Stimulated activated memory B cell treated with anti-CD40 and anti-IgM and Interleukin-4, amounts not matched to agents 10 μg/mL and 1 μg/mL and 100 μg/mL, for 72 hours (primary cell): ENCODE measurements at regions not wholly inside any gene's neighbourhood (a gene's known extent, or its start where the extent isn't known, plus 50 kb on each side); places are given as distances from the start of the nearest gene placed in this dataset.
"Not testable (repeated sequence)": the region's sequence is repeated elsewhere in the genome, so short reads cannot be mapped to it uniquely, and the experiment has no call there.

Experiments
- ATAC-seq: fragments of 150-1000 bp; cut with Tn5 transposase; 2 replicates; pipeline ENCODE4 v1.10.0; 2021
- H3K27ac Mint-ChIP-seq: one replicate; pipeline ENCODE4 v1.8.0; 2022; ENCODE audit warnings: mild to moderate bottlenecking, mixed read lengths
- H3K27me3 Mint-ChIP-seq: one replicate; pipeline ENCODE4 v1.8.0; 2022; ENCODE audit warnings: mixed read lengths
- H3K36me3 Mint-ChIP-seq: one replicate; pipeline ENCODE4 v1.8.0; 2022; ENCODE audit warnings: mixed read lengths
- H3K4me1 Mint-ChIP-seq: one replicate; pipeline ENCODE4 v1.8.0; 2022; ENCODE audit warnings: mixed read lengths
- H3K4me3 Mint-ChIP-seq: one replicate; pipeline ENCODE4 v1.8.0; 2022; ENCODE audit warnings: mild to moderate bottlenecking, moderate library complexity, mixed read lengths
- H3K9me3 Mint-ChIP-seq: one replicate; pipeline ENCODE4 v1.8.0; 2022; ENCODE audit warnings: mixed read lengths

GRCh38 chr9:104300124-104300523 is 203.9 kb upstream of the OR13F1 start:
- H3K27ac Mint-ChIP-seq, result no peak overlapping the region
- no peaks in the 10 kb centered on the region for H3K4me1 Mint-ChIP-seq
- no peaks in the 10 kb centered on the region for H3K9me3 Mint-ChIP-seq
- H3K36me3 Mint-ChIP-seq, result no peaks in the 10 kb centered on the region
- H3K4me3 Mint-ChIP-seq, result no peak overlapping the region
- ATAC-seq, result no peak
- no peaks in the 10 kb centered on the region for H3K27me3 Mint-ChIP-seq

- Mint-ChIP-seq H3K36me3 (no peaks in the 10 kb centered on the region), H3K4me3 (no peak overlapping the region), H3K27ac (no peak overlapping the region), H3K9me3 (no peaks in the 10 kb centered on the region), H3K4me1 (no peaks in the 10 kb centered on the region), H3K27me3 (no peaks in the 10 kb centered on the region)
- no peak for ATAC-seq
Measured at GRCh38 chr9:104301755-104302154, 202.3 kb upstream of the OR13F1 start.

GRCh38 chr9:104302775-104303174 is 201.3 kb upstream of the OR13F1 start:
- peaks cover 4% of the 10 kb centered on the region for H3K9me3 Mint-ChIP-seq
- no peaks in the 10 kb centered on the region for H3K4me1 Mint-ChIP-seq
- no peak overlapping the region for H3K4me3 Mint-ChIP-seq
- H3K27ac Mint-ChIP-seq, result no peak overlapping the region
- no peaks in the 10 kb centered on the region for H3K27me3 Mint-ChIP-seq
- ATAC-seq, result no peak
- no peaks in the 10 kb centered on the region for H3K36me3 Mint-ChIP-seq

GRCh38 chr9:104304925-104305324 is 199.1 kb upstream of the OR13F1 start:
- Mint-ChIP-seq H3K9me3 (peaks cover 5% of the 10 kb centered on the region), H3K27me3 (no peaks in the 10 kb centered on the region), H3K36me3 (no peaks in the 10 kb centered on the region), H3K4me3 (no peak overlapping the region), H3K4me1 (no peaks in the 10 kb centered on the region), H3K27ac (no peak overlapping the region)
- no peak for ATAC-seq

GRCh38 chr9:104313396-104314110 is 190.5 kb upstream of the OR13F1 start:
- Mint-ChIP-seq H3K27me3 (no peaks in the 10 kb centered on the region), H3K27ac (no peak overlapping the region), H3K9me3 (no peaks in the 10 kb centered on the region), H3K4me1 (no peaks in the 10 kb centered on the region), H3K4me3 (no peak overlapping the region), H3K36me3 (no peaks in the 10 kb centered on the region)
- ATAC-seq, result no peak

GRCh38 chr9:104316201-104317009 is 187.7 kb upstream of the OR13F1 start:
- H3K36me3 Mint-ChIP-seq, H3K9me3 Mint-ChIP-seq, ATAC-seq, H3K27ac Mint-ChIP-seq, H3K4me1 Mint-ChIP-seq, H3K27me3 Mint-ChIP-seq, H3K4me3 Mint-ChIP-seq: not testable (repeated sequence)

GRCh38 chr9:104319198-104319597 is 184.9 kb upstream of the OR13F1 start:
- H3K27me3 Mint-ChIP-seq, result no peaks in the 10 kb centered on the region
- no peaks in the 10 kb centered on the region for H3K4me1 Mint-ChIP-seq
- H3K27ac Mint-ChIP-seq, result no peak overlapping the region
- no peaks in the 10 kb centered on the region for H3K36me3 Mint-ChIP-seq
- ATAC-seq, result no peak
- peaks cover 4% of the 10 kb centered on the region for H3K9me3 Mint-ChIP-seq
- no peak overlapping the region for H3K4me3 Mint-ChIP-seq

DNA sequence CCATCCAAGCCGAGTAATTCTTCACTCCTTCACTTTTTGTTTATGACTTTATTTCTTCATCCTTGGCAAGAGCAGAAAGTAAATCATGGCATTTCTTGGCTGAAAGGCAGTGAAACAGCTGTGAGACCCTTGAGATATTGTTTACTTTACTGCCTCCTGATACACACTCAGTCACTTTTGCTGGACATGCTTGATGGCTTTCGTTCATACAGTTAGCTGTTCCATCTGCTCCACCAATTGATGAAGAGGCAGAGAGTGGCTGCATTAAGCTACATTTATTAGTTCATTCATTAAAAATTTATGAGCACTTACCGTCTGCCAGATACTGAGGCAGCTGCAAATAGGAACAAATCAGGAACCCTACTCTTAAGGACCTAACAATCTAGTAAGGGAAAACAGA is 184.4 kb upstream of the OR13F1 start:
- Mint-ChIP-seq H3K4me3 (no peak overlapping the region), H3K4me1 (no peaks in the 10 kb centered on the region), H3K36me3 (no peaks in the 10 kb centered on the region), H3K27ac (no peak overlapping the region), H3K9me3 (peaks cover 4% of the 10 kb centered on the region), H3K27me3 (no peaks in the 10 kb centered on the region)
- ATAC-seq, result no peak

DNA sequence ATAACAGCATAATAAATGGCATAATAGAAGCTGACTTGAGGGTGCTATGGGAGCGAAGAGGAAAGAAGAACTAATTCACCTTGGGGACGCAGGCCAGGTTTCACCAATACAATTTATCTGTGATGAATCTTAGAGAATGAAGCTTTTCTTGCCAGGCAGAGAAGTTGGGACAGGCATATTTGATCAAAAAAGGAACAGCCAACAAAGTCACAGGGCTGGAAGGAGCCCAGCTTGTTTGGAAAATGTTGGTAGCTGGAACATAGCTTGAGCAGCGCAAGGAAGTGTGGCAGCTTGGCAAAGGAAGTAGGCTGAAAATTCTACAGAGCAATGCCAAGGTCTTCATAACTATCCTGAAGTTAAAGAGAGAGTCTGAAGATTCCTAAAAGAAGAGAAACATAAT is 181.5 kb upstream of the OR13F1 start:
- Mint-ChIP-seq H3K4me1 (no peaks in the 10 kb centered on the region), H3K36me3 (no peaks in the 10 kb centered on the region), H3K9me3 (peaks cover 4% of the 10 kb centered on the region), H3K27me3 (no peaks in the 10 kb centered on the region), H3K27ac (no peak overlapping the region), H3K4me3 (no peak overlapping the region)
- no peak for ATAC-seq

DNA sequence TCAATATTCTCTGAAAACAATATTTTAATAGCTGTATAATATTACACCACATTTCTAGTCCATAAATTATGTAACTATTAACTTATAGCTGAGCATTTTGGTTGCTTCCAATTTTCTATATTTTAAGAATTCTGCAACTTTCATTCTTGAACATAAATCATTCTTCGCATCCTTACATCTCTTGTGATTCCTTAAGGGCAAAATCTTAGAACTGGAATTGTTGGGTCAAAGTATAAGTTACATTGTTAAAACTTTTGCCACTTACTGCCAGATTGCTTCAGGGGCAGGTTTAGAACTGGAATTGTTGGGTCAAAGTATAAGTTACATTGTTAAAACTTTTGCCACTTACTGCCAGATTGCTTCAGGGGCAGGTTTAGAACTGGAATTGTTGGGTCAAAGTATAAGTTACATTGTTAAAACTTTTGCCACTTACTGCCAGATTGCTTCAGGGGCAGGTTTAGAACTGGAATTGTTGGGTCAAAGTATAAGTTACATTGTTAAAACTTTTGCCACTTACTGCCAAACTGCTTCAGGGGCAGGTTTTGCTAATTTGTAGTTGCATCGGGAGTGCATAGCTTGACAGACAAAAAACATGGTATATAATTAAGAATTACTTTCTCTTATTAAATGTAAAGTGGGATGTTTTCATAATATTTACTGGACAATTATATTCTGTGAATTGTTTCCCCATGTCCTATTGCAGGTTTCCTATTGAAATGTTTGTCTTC is 179.9 kb upstream of the OR13F1 start:
- H3K9me3 Mint-ChIP-seq, H3K4me1 Mint-ChIP-seq, H3K27me3 Mint-ChIP-seq, H3K36me3 Mint-ChIP-seq, H3K27ac Mint-ChIP-seq, H3K4me3 Mint-ChIP-seq, ATAC-seq: not testable (repeated sequence)

DNA sequence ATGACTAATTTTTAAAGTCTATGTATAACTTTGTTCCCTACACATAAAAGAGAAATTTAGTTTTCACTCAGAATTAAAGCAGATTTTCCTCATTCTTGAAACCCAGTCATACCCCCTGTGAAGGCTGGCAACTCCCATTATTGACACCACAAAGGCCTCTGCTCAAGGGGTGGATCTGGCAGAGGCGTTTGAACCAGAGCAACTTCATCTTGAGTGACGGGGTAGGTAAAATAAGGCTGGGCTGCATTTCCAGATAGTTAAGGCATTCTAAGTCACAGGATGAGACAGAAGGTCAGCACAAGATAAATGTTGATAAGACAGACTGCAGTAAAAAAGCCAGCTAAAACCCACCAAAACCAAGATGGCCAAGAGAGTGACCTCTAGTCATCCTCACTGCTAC is 177.2 kb upstream of the OR13F1 start:
- ATAC-seq, result no peak

DNA sequence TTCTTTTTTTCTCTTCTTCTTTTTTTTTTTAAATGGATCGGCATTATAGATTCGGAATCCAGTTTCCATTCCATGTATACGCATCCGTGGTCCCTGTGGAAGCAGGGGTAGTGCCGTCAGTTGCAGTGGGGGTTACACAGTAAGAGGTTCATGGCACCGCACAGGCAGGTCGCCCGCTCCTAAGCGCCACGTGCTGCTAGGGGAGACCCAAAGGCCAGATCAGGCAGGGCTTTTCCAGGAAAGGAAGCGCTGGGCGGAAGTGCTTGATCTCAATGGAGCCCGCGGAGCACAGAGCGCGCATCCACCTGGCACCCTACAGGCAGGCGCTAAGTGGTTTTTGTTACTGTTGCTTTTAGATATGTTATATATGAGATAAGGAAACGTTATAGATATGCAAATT is 174.8 kb upstream of the OR13F1 start:
- Mint-ChIP-seq H3K4me3 (no peak overlapping the region), H3K27ac (no peak overlapping the region), H3K9me3 (peaks cover 6% of the 10 kb centered on the region), H3K27me3 (no peaks in the 10 kb centered on the region), H3K36me3 (no peaks in the 10 kb centered on the region), H3K4me1 (no peaks in the 10 kb centered on the region)
- ATAC-seq, result no peak

More for the DNA sequence above, 177.2 kb upstream of the OR13F1 start:
- H3K27me3 Mint-ChIP-seq, result no peaks in the 10 kb centered on the region
- no peaks in the 10 kb centered on the region for H3K4me1 Mint-ChIP-seq
- no peak overlapping the region for H3K4me3 Mint-ChIP-seq
- no peak overlapping the region for H3K27ac Mint-ChIP-seq
- no peaks in the 10 kb centered on the region for H3K36me3 Mint-ChIP-seq
- peaks cover 9% of the 10 kb centered on the region for H3K9me3 Mint-ChIP-seq

GRCh38 chr9:104330841-104331240 is 173.2 kb upstream of the OR13F1 start:
- ATAC-seq, result no peak
- Mint-ChIP-seq H3K27ac (no peak overlapping the region), H3K9me3 (peaks cover 11% of the 10 kb centered on the region), H3K4me1 (no peaks in the 10 kb centered on the region), H3K4me3 (no peak overlapping the region), H3K27me3 (no peaks in the 10 kb centered on the region), H3K36me3 (no peaks in the 10 kb centered on the region)

DNA sequence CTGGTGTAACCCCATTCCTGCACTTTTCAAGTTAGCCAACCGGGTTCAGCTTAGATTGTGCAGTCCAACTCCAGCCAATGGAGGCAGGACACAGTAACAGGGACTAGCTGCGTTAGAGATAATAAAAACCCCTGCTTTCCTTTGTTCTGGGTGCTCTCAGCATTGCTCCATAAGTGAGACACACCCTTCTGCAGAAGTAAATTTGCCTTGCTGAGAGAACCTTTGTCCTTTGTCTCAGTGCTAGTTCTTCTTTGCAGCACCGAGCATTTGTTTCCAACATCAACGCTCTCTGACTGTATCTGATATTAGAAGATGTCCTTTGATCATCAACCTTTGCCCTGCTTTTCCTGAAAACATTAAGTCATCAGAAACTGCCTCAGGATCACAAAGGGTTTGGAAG is 169.5 kb upstream of the OR13F1 start:
- Mint-ChIP-seq H3K27ac (no peak overlapping the region), H3K9me3 (peaks cover 6% of the 10 kb centered on the region), H3K4me1 (no peaks in the 10 kb centered on the region), H3K27me3 (no peaks in the 10 kb centered on the region), H3K4me3 (no peak overlapping the region), H3K36me3 (no peaks in the 10 kb centered on the region)
- ATAC-seq, result no peak

DNA sequence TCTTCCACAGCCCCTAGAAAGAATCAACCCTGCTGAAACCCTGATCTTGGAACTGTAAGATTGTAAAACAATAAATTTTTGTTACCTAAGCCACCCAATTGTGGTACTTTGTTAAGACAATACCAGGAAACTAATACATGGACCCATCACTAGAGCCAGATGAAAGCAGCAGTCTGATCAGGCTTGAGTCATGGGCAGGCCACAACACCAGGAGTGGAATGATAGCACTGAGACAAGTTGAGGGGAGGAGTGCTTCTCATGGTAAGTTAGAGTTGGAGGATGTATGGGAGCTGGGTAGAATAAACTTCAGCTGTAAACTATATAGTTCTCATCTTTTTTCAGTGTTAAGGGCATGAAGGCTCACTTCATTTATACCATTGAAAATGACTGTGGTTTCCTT is 164.4 kb upstream of the OR13F1 start:
- Mint-ChIP-seq H3K4me3 (no peak overlapping the region), H3K27ac (no peak overlapping the region), H3K36me3 (no peaks in the 10 kb centered on the region), H3K27me3 (no peaks in the 10 kb centered on the region), H3K9me3 (peaks cover 3% of the 10 kb centered on the region), H3K4me1 (no peaks in the 10 kb centered on the region)
- ATAC-seq, result no peak

DNA sequence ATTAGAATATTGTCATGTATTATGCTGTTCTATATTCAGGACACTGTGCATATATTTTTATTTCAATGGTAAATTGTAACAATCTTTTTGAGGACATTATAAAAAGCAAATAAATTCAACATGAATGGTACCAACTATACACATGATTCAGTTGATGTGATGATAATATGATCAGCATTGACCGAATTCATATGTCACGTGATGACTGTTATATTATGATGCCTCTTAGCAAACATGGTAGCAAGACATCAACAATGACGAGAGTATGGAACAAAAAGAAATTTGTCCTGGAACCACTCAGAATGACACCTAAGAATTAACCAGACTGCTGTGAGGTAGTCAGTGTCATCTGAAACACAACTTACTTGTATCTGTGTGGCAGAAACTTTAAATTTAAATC is 161.5 kb upstream of the OR13F1 start:
- no peak overlapping the region for H3K4me3 Mint-ChIP-seq

More for the DNA sequence above, 161.5 kb upstream of the OR13F1 start:
- ATAC-seq, result no peak
- Mint-ChIP-seq H3K4me1 (no peaks in the 10 kb centered on the region), H3K27me3 (no peaks in the 10 kb centered on the region), H3K9me3 (no peaks in the 10 kb centered on the region), H3K27ac (no peak overlapping the region), H3K36me3 (no peaks in the 10 kb centered on the region)
